ENCODE measurements at regions not wholly inside any gene's neighbourhood (a gene's known extent, or its start where the extent isn't known, plus 50 kb on each side); places are given as distances from the start of the nearest gene placed in this dataset.
A peak's percentile ranks its signal among the peaks of the same experiment; 100 is the strongest.

DNA sequence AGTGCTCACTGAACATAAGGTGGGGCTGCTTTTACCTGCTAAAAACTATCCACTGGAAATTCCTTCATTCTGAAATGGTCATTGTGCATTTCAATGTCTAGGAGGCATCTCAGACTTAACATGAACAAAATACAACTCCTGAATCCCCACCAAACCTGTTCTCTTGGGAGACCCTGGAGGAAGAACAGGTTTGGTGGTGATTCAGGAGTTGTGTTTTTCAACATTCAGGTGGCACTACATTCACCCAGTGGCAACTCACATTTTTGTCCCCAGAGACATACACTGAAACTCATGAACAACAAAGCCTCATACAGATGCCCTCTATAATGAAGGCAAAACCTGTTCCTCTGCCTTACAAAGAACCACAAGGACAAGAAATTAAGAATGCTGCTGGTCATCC lies 64.3 kb upstream of the CYP2D6 start:
- TF ChIP-seq TEAD4 (IDR thresholded peaks at IDR 0.05) (no peak), EGR1 (IDR thresholded peaks at IDR 0.05) (no peak), YY1 (IDR thresholded peaks at IDR 0.05; ENCODE audit: low read depth) (no peak), TAF1 (IDR thresholded peaks at IDR 0.05; ENCODE audit: low read depth) (no peak), EP300 (IDR thresholded peaks at IDR 0.05; ENCODE audit: borderline replicate concordance) (no peak), CREB1 (IDR thresholded peaks at IDR 0.05; ENCODE audit: low read depth) (no peak), NFIC (IDR thresholded peaks at IDR 0.05) (no peak), RAD21 (IDR thresholded peaks at IDR 0.05; ENCODE audit: low read depth) (no peak)
- TF ChIP-seq, protein P1, sequence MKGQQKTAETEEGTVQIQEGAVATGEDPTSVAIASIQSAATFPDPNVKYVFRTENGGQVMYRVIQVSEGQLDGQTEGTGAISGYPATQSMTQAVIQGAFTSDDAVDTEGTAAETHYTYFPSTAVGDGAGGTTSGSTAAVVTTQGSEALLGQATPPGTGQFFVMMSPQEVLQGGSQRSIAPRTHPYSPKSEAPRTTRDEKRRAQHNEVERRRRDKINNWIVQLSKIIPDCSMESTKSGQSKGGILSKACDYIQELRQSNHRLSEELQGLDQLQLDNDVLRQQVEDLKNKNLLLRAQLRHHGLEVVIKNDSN (IDR thresholded peaks at IDR 0.05): no peak
- TF ChIP-seq, protein P2, sequence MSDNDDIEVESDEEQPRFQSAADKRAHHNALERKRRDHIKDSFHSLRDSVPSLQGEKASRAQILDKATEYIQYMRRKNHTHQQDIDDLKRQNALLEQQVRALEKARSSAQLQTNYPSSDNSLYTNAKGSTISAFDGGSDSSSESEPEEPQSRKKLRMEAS (IDR thresholded peaks at IDR 0.05): no peak
- TF ChIP-seq, protein P3, sequence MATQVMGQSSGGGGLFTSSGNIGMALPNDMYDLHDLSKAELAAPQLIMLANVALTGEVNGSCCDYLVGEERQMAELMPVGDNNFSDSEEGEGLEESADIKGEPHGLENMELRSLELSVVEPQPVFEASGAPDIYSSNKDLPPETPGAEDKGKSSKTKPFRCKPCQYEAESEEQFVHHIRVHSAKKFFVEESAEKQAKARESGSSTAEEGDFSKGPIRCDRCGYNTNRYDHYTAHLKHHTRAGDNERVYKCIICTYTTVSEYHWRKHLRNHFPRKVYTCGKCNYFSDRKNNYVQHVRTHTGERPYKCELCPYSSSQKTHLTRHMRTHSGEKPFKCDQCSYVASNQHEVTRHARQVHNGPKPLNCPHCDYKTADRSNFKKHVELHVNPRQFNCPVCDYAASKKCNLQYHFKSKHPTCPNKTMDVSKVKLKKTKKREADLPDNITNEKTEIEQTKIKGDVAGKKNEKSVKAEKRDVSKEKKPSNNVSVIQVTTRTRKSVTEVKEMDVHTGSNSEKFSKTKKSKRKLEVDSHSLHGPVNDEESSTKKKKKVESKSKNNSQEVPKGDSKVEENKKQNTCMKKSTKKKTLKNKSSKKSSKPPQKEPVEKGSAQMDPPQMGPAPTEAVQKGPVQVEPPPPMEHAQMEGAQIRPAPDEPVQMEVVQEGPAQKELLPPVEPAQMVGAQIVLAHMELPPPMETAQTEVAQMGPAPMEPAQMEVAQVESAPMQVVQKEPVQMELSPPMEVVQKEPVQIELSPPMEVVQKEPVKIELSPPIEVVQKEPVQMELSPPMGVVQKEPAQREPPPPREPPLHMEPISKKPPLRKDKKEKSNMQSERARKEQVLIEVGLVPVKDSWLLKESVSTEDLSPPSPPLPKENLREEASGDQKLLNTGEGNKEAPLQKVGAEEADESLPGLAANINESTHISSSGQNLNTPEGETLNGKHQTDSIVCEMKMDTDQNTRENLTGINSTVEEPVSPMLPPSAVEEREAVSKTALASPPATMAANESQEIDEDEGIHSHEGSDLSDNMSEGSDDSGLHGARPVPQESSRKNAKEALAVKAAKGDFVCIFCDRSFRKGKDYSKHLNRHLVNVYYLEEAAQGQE (IDR thresholded peaks at IDR 0.05; ENCODE audit: low read depth): no peak

DNA sequence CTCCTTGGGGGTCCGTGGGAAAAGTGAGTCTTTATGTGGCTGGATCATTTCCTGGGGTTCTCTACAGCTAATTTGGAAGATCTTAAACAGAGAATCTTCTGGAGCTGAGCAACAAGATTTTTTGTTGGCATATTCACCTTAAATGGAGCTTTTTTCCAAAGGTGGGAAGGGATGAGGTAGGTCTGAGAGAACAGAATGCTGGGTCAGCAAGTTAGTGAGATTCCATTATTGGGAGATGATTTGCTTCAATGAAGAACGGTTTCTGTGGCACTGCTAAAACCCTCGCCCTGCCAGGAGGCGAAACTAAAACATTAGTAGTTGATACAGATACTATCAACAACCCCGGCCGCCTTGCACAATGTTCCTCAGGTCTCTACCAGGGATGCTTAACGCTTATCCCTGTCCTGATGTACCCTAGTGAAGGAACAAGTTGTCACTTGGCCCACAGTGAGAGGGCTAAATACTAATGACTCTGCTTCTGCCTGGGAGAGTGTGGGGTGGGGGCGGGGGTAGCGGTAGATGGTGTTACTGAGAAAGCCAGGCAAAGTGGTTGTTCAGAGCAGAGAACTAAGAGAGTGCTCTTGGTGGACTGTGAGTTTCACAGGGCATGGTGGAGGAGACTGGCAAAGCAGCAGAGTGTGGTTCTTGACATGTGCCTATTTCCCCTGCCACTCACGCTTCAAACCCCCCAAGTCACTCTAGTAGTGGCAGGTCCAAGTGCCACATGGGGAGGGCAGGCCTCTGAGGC lies 63.7 kb upstream of the CYP2D6 start:
- no peak for TF ChIP-seq YY1 (IDR thresholded peaks at IDR 0.05; ENCODE audit: low read depth)
- TF ChIP-seq, protein P3 (IDR thresholded peaks at IDR 0.05; ENCODE audit: low read depth): no peak

DNA sequence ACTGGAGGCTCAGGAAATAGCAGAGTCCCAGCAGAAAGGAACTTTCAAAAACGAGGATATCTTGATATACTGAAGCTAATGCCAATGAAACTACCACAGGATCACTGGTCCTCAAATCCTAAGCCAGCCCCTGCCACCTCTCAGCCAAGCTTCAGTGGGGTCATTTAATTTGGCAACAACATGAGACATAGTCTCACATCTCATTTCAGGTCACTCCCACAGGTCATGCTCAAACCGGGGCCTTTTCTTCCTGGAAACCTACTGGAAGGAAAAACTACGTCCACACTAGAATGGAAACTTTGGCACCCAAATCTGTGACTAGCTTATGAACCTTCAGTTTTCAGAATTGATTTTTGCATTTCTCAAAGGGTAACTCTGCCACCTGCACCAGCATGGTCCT lies 61.9 kb upstream of the CYP2D6 start:
- TF ChIP-seq CEBPB (IDR thresholded peaks at IDR 0.05) (no peak), RAD21 (IDR thresholded peaks at IDR 0.05; ENCODE audit: low read depth) (no peak)

DNA sequence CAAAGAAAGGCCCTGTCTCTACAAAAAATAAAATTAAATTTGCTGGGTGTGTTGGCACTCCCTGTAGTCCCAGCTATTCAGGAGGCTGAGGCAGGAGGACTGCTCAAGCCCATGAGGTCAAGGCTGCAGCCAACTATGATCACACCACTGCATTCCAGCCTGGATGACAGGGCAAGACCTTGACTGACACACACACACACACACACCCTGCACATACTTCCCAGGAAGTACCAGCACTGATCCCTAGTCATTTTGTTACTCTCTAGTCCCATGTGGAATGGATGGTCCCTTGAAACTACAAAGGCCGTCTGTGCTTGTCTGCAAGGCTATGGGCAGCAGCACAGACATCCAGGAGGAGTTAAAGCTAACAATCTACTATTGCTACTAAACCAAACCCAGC lies 59.7 kb upstream of the CYP2D6 start:
- TF ChIP-seq, protein P1 (IDR thresholded peaks at IDR 0.05): no peak
- TF ChIP-seq EGR1 (IDR thresholded peaks at IDR 0.05): no peak
- no peak for TF ChIP-seq FOXM1 (IDR thresholded peaks at IDR 0.05; ENCODE audit: borderline replicate concordance, low read depth)
- TF ChIP-seq, protein P3 (IDR thresholded peaks at IDR 0.05; ENCODE audit: low read depth): no peak
- TF ChIP-seq TAF1 (IDR thresholded peaks at IDR 0.05; ENCODE audit: low read depth): no peak
- no peak for TF ChIP-seq ZBTB7A (IDR thresholded peaks at IDR 0.05; ENCODE audit: low read depth)
- TF ChIP-seq YY1 (IDR thresholded peaks at IDR 0.05; ENCODE audit: low read depth): no peak
- TF ChIP-seq RAD21 (IDR thresholded peaks at IDR 0.05; ENCODE audit: low read depth): no peak
- TF ChIP-seq NFIC (IDR thresholded peaks at IDR 0.05): no peak
- no peak for TF ChIP-seq TCF12 (IDR thresholded peaks at IDR 0.05; ENCODE audit: low read depth)
- no peak for TF ChIP-seq EP300 (IDR thresholded peaks at IDR 0.05; ENCODE audit: borderline replicate concordance)

DNA sequence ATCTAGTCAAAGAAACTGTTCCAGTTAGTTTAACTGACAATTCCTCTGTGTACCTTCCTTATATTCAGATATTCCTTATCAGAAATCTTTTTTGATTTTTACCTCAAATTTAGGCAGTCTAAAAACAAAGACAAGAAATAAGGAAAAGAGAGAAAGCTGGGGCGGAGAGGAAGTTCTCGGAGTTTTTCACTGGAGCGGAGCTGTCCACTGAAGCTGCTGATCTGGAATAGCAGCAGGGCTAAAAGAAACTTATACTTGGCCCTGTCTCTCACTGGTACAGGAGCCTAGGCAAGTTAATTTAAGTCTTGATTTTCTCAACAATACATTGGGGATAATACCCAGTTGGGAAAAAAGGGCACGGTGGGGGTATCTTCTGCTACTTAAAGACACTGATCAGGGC lies 59.2 kb upstream of the CYP2D6 start:
- TF ChIP-seq, protein P3 (IDR thresholded peaks at IDR 0.05; ENCODE audit: low read depth): peak; percentile 62
- TF ChIP-seq CEBPB (IDR thresholded peaks at IDR 0.05) (no peak), ZBTB7A (IDR thresholded peaks at IDR 0.05; ENCODE audit: low read depth) (no peak), FOXM1 (IDR thresholded peaks at IDR 0.05; ENCODE audit: borderline replicate concordance, low read depth) (no peak), NFIC (IDR thresholded peaks at IDR 0.05) (no peak), RAD21 (IDR thresholded peaks at IDR 0.05; ENCODE audit: low read depth) (no peak)
- TF ChIP-seq, protein P1 (IDR thresholded peaks at IDR 0.05): no peak

Data from Ishikawa (cell line).